SIG-M5 treated with dmso at 0.1 percent for 504 hours (cell line): ENCODE measurements at regions not wholly inside any gene's neighbourhood (a gene's known extent, or its start where the extent isn't known, plus 50 kb on each side); places are given as distances from the start of the nearest gene placed in this dataset.

Experiments
- DNase-seq: peaks from one replicate; lab custom pipeline; 2025; ENCODE audit not compliant: unreplicated experiment; lab: John Stamatoyannopoulos, UW

- DNase-seq: peak; percentile 7
Measured at GRCh38 chr19:31553112-31553845, 204.0 kb upstream of the TSHZ3 start.

GRCh38 chr19:31553846-31554215, 204.6 kb upstream of the TSHZ3 start:
- DNase-seq: no peak

- DNase-seq: no peak
Measured at GRCh38 chr19:31554360-31554759, 205.1 kb upstream of the TSHZ3 start.

GRCh38 chr19:31555634-31556215, 206.5 kb upstream of the TSHZ3 start:
- no peak for DNase-seq

GRCh38 chr19:31559494-31559893, 210.3 kb upstream of the TSHZ3 start:
- DNase-seq: no peak

- no peak for DNase-seq
Measured at GRCh38 chr19:31560086-31561060, 211.1 kb upstream of the TSHZ3 start.

GRCh38 chr19:31562966-31563612, 213.9 kb upstream of the TSHZ3 start:
- DNase-seq: no peak

GRCh38 chr19:31567776-31568175, 218.5 kb upstream of the TSHZ3 start:
- no peak for DNase-seq

- no peak for DNase-seq
Measured at GRCh38 chr19:31568724-31569123, 219.5 kb upstream of the TSHZ3 start.

- no peak for DNase-seq
Measured at GRCh38 chr19:31570718-31571117, 221.5 kb upstream of the TSHZ3 start.

- DNase-seq: no peak
Measured at GRCh38 chr19:31572102-31572975, 223.1 kb upstream of the TSHZ3 start.

GRCh38 chr19:31572976-31573298, 223.7 kb upstream of the TSHZ3 start:
- peak; percentile 40 for DNase-seq

GRCh38 chr19:31574251-31574973, 225.2 kb upstream of the TSHZ3 start:
- no peak for DNase-seq

- no peak for DNase-seq
Measured at GRCh38 chr19:31575846-31576335, 226.7 kb upstream of the TSHZ3 start.

- DNase-seq: no peak
Measured at GRCh38 chr19:31578326-31578725, 229.1 kb upstream of the TSHZ3 start.

- DNase-seq: no peak
Measured at GRCh38 chr19:31583148-31583547, 233.9 kb upstream of the TSHZ3 start.

- DNase-seq: no peak
Measured at GRCh38 chr19:31586282-31586681, 237.0 kb upstream of the TSHZ3 start.

- no peak for DNase-seq
Measured at GRCh38 chr19:31589109-31589508, 239.9 kb upstream of the TSHZ3 start.

- no peak for DNase-seq
Measured at GRCh38 chr19:31591258-31591657, 242.0 kb upstream of the TSHZ3 start.

GRCh38 chr19:31592456-31592855, 243.2 kb upstream of the TSHZ3 start:
- no peak for DNase-seq
